Testis (tissue), 2 donors: ENCODE measurements at regions not wholly inside any gene's neighbourhood (a gene's known extent, or its start where the extent isn't known, plus 50 kb on each side); places are given as distances from the start of the nearest gene placed in this dataset.
A peak's percentile ranks its signal among the peaks of the same experiment; 100 is the strongest.

ENCODE experiments used
- DNase-seq: peaks from one replicate; pipeline ENCODE4 v3.0.0-alpha.2; 2019
- H3K27ac ChIP-seq, 2 donors: fragments of 200-600 bp; sonication (generic); one replicate each; pipeline ENCODE4 v1.5.1; 2019
- H3K27me3 ChIP-seq: fragments of 200-600 bp; sonication (generic); one replicate; pipeline ENCODE4 v1.5.1; 2019
- H3K36me3 ChIP-seq: fragments of 200-600 bp; sonication (generic); one replicate; pipeline ENCODE4 v1.5.1; 2017; ENCODE audit warnings: low read depth; ENCODE audit errors: missing control alignments
- H3K4me1 ChIP-seq: fragments of 200-600 bp; sonication (generic); one replicate; pipeline ENCODE4 v1.5.1; 2019
- H3K4me3 ChIP-seq, 2 donors: fragments of 200-600 bp; sonication (generic); one replicate each; pipeline ENCODE4 v1.5.1; 2017 to 2019
- H3K9me3 ChIP-seq: fragments of 200-600 bp; sonication (generic); one replicate; pipeline ENCODE4 v1.5.1; 2017
- CTCF ChIP-seq, 3 experiments: fragments of 450-650 bp in 2 of 3; fragments of 200-600 bp in 1 of 3; sonication (generic) in 1 of 3; IDR thresholded peaks; one replicate each; pipeline ENCODE4 v1.5.1; 2016 to 2019; ENCODE audit warnings: antibody characterized with exemption in 3 of 3, mild to moderate bottlenecking in 2 of 3, moderate library complexity in 1 of 3
- POLR2A ChIP-seq: fragments of 450-650 bp; IDR thresholded peaks from one replicate; pipeline ENCODE4 v1.6.1; 2017; ENCODE audit warnings: antibody characterized with exemption, mild to moderate bottlenecking, moderate library complexity
- WGBS, 2 donors: methylation state at CpG; one replicate each; pipeline ENCODE4 v1.1.5; 2018; 5-methylcytosine and 5-hydroxymethylcytosine counted together
- intact Hi-C: fragments of 100-400 bp; cut with DNase I; formaldehyde crosslinking; loops from one replicate; pipeline ENCODE4 v1.15.1; 2023; ENCODE audit warnings: low total_unique reads

GRCh38 chr9:88828018-88828417 lies 163.2 kb upstream of the S1PR3 start:
- TF ChIP-seq POLR2A = no peak
- WGBS, 2 donors = 49 to 66% methylated on average over 8 of the region's 8 CpGs
- Histone ChIP-seq H3K4me3 (no peak overlapping the region), H3K27me3 (no peaks in the 10 kb centered on the region), H3K4me1 (peaks cover 4% of the 10 kb centered on the region), H3K27ac (peak overlapping the region in 1 of 2 donors; percentile 29), H3K36me3 (no peaks in the 10 kb centered on the region), H3K9me3 (no peaks in the 10 kb centered on the region)
- intact Hi-C loops = no loop called here
- no peak for DNase-seq

GRCh38 chr9:88828492-88828974 lies 162.7 kb upstream of the S1PR3 start:
- TF ChIP-seq CTCF (IDR thresholded peaks at IDR 0.05) (no peak), POLR2A (no peak)
- H3K27ac ChIP-seq = peak overlapping the region in 1 of 2 donors; percentile 29
- 35 to 48% methylated on average over 4 of the region's 4 CpGs for WGBS, 2 donors
- H3K9me3 ChIP-seq = no peaks in the 10 kb centered on the region
- H3K27me3 ChIP-seq = no peaks in the 10 kb centered on the region
- intact Hi-C loops = no loop called here
- no peak overlapping the region for H3K4me3 ChIP-seq
- H3K36me3 ChIP-seq = no peaks in the 10 kb centered on the region
- DNase-seq = no peak
- H3K4me1 ChIP-seq = peaks cover 4% of the 10 kb centered on the region

GRCh38 chr9:88829276-88829675 lies 162.0 kb upstream of the S1PR3 start:
- 79 to 94% methylated on average over 6 of the region's 6 CpGs for WGBS, 2 donors
- H3K4me3 ChIP-seq = no peak overlapping the region
- intact Hi-C loops = no loop called here

GRCh38 chr9:88831713-88832407 lies 159.4 kb upstream of the S1PR3 start:
- Histone ChIP-seq H3K4me1 (peaks cover 4% of the 10 kb centered on the region), H3K4me3 (no peak overlapping the region), H3K27ac (no peak overlapping the region), H3K36me3 (no peaks in the 10 kb centered on the region), H3K27me3 (no peaks in the 10 kb centered on the region), H3K9me3 (no peaks in the 10 kb centered on the region)
- no peak for TF ChIP-seq CTCF (IDR thresholded peaks at IDR 0.05)
- no peak for TF ChIP-seq POLR2A
- no peak for DNase-seq
- intact Hi-C loops = no loop called here
- 61 to 68% methylated on average over 6 of the region's 6 CpGs for WGBS, 2 donors

More at GRCh38 chr9:88829276-88829675, 162.0 kb upstream of the S1PR3 start:
- Histone ChIP-seq H3K27me3 (no peaks in the 10 kb centered on the region), H3K36me3 (no peaks in the 10 kb centered on the region), H3K4me1 (peaks cover 4% of the 10 kb centered on the region), H3K27ac (no peak overlapping the region), H3K9me3 (no peaks in the 10 kb centered on the region)
- TF ChIP-seq POLR2A = no peak
- TF ChIP-seq CTCF (IDR thresholded peaks at IDR 0.05) = no peak
- no peak for DNase-seq

GRCh38 chr9:88833946-88834345 lies 157.3 kb upstream of the S1PR3 start:
- no peak overlapping the region for H3K27ac ChIP-seq
- no peaks in the 10 kb centered on the region for H3K4me1 ChIP-seq
- H3K4me3 ChIP-seq = no peak overlapping the region
- TF ChIP-seq CTCF (IDR thresholded peaks at IDR 0.05) (no peak), POLR2A (no peak)
- no peaks in the 10 kb centered on the region for H3K27me3 ChIP-seq
- WGBS, 2 donors = 69 to 96% methylated on average over 1 of the region's 1 CpG
- H3K9me3 ChIP-seq = no peaks in the 10 kb centered on the region
- H3K36me3 ChIP-seq = no peaks in the 10 kb centered on the region
- no peak for DNase-seq
- intact Hi-C loops = no loop called here
